ENCODE measurements at regions not wholly inside any gene's neighbourhood (a gene's known extent, or its start where the extent isn't known, plus 50 kb on each side); places are given as distances from the start of the nearest gene placed in this dataset.
"Not testable (repeated sequence)": the region's sequence is repeated elsewhere in the genome, so short reads cannot be mapped to it uniquely, and the experiment has no call there.

GRCh38 chr2:88967844-88968243 is 276.4 kb downstream of the RPIA start:
- H3K27ac ChIP-seq, result no peak overlapping the region
- no peaks in the 10 kb centered on the region for H3K4me1 ChIP-seq
- no peak for TF ChIP-seq CTCF (IDR thresholded peaks at IDR 0.05)
- H3K9me3 ChIP-seq, result no peaks in the 10 kb centered on the region
- no peak overlapping the region for H3K4me3 ChIP-seq
- intact Hi-C loops (cut with DNase I), result no loop called here
- H3K27me3 ChIP-seq (ENCODE audit: insufficient read depth in 3 of 3, low read length in 2 of 3), result no peaks in the 10 kb centered on the region
- DNase-seq, result no peak
- WGBS, 3 donors, result 89 to 91% (median 91%) methylated on average over 3 of the region's 3 CpGs
- ATAC-seq, result no peak
- no peaks in the 10 kb centered on the region for H3K36me3 ChIP-seq (ENCODE audit: insufficient read depth in 1 of 2, low read depth in 1 of 2)

GRCh38 chr2:88978011-88978410 is 286.5 kb downstream of the RPIA start:
- H3K27me3 ChIP-seq (ENCODE audit: insufficient read depth in 3 of 3, low read length in 2 of 3); H3K27ac ChIP-seq; H3K36me3 ChIP-seq (ENCODE audit: insufficient read depth in 1 of 2, low read depth in 1 of 2); intact Hi-C loops (cut with DNase I); DNase-seq; H3K4me1 ChIP-seq; H3K9me3 ChIP-seq; H3K4me3 ChIP-seq; ATAC-seq: not testable (repeated sequence)
- 33 to 37% (median 36%) methylated on average over 2 of the region's 2 CpGs for WGBS, 3 donors

- DNase-seq, result not testable (repeated sequence)
Observed at GRCh38 chr2:88978446-88978845, 287.0 kb downstream of the RPIA start.

GRCh38 chr2:88984079-88984478 is 292.6 kb downstream of the RPIA start:
- intact Hi-C loops (cut with DNase I); H3K4me3 ChIP-seq; ATAC-seq; H3K4me1 ChIP-seq; H3K36me3 ChIP-seq (ENCODE audit: insufficient read depth in 1 of 2, low read depth in 1 of 2); H3K27ac ChIP-seq; H3K9me3 ChIP-seq; H3K27me3 ChIP-seq (ENCODE audit: insufficient read depth in 3 of 3, low read length in 2 of 3); DNase-seq: not testable (repeated sequence)
- 66 to 81% (median 76%) methylated on average over 2 of the region's 2 CpGs for WGBS, 3 donors

More at GRCh38 chr2:88978446-88978845, 287.0 kb downstream of the RPIA start:
- ATAC-seq; intact Hi-C loops (cut with DNase I); H3K4me1 ChIP-seq; H3K36me3 ChIP-seq (ENCODE audit: insufficient read depth in 1 of 2, low read depth in 1 of 2); H3K27ac ChIP-seq; H3K9me3 ChIP-seq; H3K4me3 ChIP-seq; H3K27me3 ChIP-seq (ENCODE audit: insufficient read depth in 3 of 3, low read length in 2 of 3): not testable (repeated sequence)
- WGBS, 3 donors, result 68 to 81% (median 81%) methylated on average over 1 of the region's 1 CpG

GRCh38 chr2:88986721-88987330 is 295.4 kb downstream of the RPIA start:
- intact Hi-C loops (cut with DNase I); DNase-seq; H3K36me3 ChIP-seq (ENCODE audit: insufficient read depth in 1 of 2, low read depth in 1 of 2); H3K9me3 ChIP-seq; H3K27me3 ChIP-seq (ENCODE audit: insufficient read depth in 3 of 3, low read length in 2 of 3); H3K4me3 ChIP-seq; ATAC-seq; H3K4me1 ChIP-seq; H3K27ac ChIP-seq: not testable (repeated sequence)
- 8 to 10% (median 8%) methylated on average over 3 to 4 of the region's 4 CpGs for WGBS, 3 donors

- intact Hi-C loops (cut with DNase I); H3K36me3 ChIP-seq (ENCODE audit: insufficient read depth in 1 of 2, low read depth in 1 of 2); H3K4me1 ChIP-seq; H3K27ac ChIP-seq; DNase-seq; H3K9me3 ChIP-seq; H3K27me3 ChIP-seq (ENCODE audit: insufficient read depth in 3 of 3, low read length in 2 of 3); H3K4me3 ChIP-seq; ATAC-seq: not testable (repeated sequence)
Observed at GRCh38 chr2:88988617-88989016, 297.1 kb downstream of the RPIA start.

- H3K36me3 ChIP-seq (ENCODE audit: insufficient read depth in 1 of 2, low read depth in 1 of 2); H3K27ac ChIP-seq; H3K27me3 ChIP-seq (ENCODE audit: insufficient read depth in 3 of 3, low read length in 2 of 3); H3K4me3 ChIP-seq; intact Hi-C loops (cut with DNase I); H3K9me3 ChIP-seq; H3K4me1 ChIP-seq; ATAC-seq; DNase-seq: not testable (repeated sequence)
- 76 to 80% (median 78%) methylated on average over 3 of the region's 3 CpGs for WGBS, 3 donors
Observed at GRCh38 chr2:88992819-88993218, 301.3 kb downstream of the RPIA start.

- H3K9me3 ChIP-seq; DNase-seq; H3K27me3 ChIP-seq (ENCODE audit: insufficient read depth in 3 of 3, low read length in 2 of 3); ATAC-seq; H3K27ac ChIP-seq; H3K4me3 ChIP-seq; H3K4me1 ChIP-seq; H3K36me3 ChIP-seq (ENCODE audit: insufficient read depth in 1 of 2, low read depth in 1 of 2); intact Hi-C loops (cut with DNase I): not testable (repeated sequence)
- no CpG with 5 or more reads among the region's 1 CpG for WGBS, 3 donors
Observed at GRCh38 chr2:88994856-88995255, 303.4 kb downstream of the RPIA start.

- intact Hi-C loops (cut with DNase I); H3K36me3 ChIP-seq (ENCODE audit: insufficient read depth in 1 of 2, low read depth in 1 of 2); H3K9me3 ChIP-seq; ATAC-seq; H3K4me3 ChIP-seq; H3K27me3 ChIP-seq (ENCODE audit: insufficient read depth in 3 of 3, low read length in 2 of 3); H3K27ac ChIP-seq; H3K4me1 ChIP-seq; DNase-seq: not testable (repeated sequence)
Observed at GRCh38 chr2:88996588-88996987, 305.1 kb downstream of the RPIA start.
